HG03432 (cell line): ENCODE measurements at regions not wholly inside any gene's neighbourhood (a gene's known extent, or its start where the extent isn't known, plus 50 kb on each side); places are given as distances from the start of the nearest gene placed in this dataset.

ENCODE experiments used
- ATAC-seq: cut with Tn5 transposase; IDR thresholded peaks from one replicate; pipeline ENCODE4 v1.9.1; 2021; ENCODE audit warnings: mild to moderate bottlenecking, moderate library complexity; ENCODE audit not compliant: unreplicated experiment

DNA sequence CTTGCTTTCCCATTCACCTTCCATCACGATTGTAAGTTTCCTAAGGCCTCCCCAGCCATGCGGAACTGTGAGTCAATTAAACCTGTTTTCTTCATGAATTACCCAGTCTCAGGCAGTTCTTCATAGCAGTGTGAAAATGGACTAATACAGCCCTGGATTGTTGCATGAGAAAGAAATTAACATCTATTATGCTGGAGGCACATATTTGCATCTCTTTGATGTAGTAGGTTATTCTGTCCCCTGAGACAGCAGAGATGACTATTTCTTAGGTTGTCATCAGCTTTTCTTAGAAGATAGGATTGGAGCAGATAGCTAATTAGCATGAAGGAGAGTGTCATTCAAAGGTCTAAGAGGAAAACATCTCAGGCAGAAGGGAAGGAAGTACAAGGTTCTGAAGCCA lies 166.2 kb downstream of the OMA1 start:
- ATAC-seq = no peak

DNA sequence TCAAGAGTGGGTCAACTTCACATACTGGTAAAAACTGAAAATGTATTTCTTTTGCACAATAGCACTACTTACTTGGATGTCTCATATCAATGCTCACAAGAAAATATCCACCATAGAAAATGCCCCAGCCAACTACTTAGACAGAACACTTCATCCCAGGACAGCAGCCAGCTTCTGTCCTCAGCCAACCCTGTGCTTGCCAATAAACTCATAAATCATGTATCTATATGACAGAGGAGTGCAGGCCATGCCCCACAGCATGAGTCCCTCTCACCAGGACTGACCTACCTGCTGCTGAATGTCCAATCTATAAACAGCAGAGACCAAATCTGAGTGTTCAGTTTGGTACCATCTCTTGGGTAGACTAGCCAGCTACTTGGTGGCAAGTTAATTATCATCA lies 179.3 kb downstream of the OMA1 start:
- no peak for ATAC-seq

DNA sequence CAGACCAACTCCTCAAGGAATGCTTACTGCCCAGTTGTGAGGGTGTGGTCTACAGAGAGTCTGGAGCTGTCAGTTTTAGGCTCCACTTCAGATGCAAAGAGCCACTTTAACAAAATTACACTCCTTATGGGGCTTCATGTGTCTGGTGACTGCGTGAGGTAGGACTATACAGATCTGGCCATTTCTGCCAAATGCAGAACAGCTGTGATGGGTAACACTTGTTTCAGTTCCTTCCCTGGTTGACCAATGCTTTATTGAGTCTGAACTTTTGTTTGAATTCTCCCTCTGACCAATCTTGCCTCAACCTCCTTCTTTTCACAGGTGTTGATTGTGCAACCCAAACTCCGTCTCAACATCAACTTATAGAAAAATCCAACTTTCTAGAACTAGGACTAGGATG lies 181.2 kb downstream of the OMA1 start:
- ATAC-seq = no peak

DNA sequence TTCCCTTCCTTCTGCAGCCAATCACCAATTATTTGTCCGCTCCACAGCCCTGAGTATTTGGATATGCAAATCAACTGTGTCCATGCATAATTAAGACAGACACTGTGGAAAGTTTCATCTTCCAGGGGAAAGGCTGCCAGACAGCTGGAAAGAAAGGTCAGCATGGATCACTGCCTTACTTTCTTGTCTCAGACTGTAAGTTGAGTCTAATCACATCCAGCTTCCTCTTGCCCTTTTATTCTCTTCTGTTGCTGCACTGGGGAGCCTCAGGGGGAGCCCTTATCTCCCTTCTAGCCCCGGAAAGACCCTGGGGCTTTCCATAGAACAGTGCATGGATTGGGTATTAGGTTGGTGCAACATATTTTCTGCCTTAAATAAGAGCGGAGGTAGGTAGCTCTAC lies 182.9 kb downstream of the OMA1 start:
- ATAC-seq = peak; percentile 51

DNA sequence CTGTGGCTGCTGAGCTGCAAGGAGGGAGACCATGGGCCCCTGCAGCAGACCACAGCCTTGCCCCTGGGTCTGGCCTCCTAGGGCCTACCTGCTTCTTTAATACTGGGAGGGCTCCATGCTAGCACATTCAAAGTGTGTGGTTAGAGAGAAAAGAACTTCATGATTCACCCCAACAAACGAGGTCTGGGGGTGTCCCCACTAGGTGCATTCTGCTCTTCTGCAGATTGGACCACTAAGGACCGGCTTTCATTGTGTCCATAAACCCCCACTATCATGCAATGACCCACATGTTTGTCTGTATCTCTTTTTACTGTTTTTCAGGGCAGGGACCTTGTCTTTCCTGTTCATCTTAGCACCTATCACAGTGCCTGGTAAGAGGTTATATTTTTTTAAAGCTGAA lies 185.4 kb downstream of the OMA1 start:
- no peak for ATAC-seq

DNA sequence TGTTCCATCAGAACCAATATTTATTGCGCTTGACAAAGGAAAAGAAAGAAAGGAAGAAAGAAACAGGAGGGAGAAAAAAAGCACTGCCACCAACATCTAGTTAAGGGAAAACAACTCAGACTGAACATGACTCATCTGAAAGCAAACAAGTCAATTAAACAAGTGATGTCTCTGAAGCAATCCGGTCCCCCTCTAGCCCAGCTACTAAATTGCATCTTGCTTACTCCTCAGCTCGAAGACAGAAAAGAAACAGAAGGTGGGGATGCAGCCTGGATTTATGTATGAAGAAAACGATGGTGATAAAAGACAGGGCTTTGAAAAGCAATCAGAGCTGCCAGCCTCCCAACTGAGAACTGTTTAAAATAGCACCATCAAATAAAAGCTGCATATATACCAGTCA lies 188.2 kb downstream of the OMA1 start:
- no peak for ATAC-seq

DNA sequence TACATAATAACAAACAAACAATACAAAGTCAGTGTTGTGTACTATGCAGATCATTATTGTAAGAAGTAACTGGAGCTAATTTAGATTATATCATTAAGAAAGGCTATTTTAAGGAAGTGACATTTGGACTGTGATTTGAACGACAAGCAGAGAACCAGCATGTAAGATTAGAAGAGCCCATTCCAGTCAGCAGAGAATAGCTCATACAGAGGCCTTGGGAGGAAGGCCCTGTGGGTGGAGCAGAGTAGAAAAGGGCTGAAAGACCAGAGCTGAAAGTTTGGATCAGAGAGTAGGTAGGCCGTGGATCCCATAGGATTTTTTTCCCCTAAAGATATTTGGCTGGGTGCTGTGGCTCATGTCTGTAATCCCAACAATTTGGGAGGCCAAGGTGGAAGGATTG lies 190.1 kb downstream of the OMA1 start:
- ATAC-seq = no peak

DNA sequence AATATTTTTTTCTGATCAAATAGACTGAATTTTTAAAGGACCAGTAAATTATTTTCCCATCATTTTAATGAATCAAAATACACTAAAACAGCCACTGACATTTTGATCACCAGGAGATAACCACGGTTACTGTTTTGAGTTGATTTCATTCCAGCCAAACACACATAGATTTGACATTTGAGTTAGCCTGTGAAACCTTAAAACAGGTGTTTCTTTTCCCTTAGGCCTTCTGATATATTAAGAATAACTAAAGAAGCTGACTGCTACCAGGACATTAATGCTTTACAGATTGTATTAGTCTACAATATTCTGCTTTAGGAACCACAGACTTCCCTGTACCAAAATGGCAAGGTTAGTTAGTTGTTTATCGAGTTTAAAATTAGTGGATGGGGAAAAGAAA lies 193.4 kb downstream of the OMA1 start:
- no peak for ATAC-seq

DNA sequence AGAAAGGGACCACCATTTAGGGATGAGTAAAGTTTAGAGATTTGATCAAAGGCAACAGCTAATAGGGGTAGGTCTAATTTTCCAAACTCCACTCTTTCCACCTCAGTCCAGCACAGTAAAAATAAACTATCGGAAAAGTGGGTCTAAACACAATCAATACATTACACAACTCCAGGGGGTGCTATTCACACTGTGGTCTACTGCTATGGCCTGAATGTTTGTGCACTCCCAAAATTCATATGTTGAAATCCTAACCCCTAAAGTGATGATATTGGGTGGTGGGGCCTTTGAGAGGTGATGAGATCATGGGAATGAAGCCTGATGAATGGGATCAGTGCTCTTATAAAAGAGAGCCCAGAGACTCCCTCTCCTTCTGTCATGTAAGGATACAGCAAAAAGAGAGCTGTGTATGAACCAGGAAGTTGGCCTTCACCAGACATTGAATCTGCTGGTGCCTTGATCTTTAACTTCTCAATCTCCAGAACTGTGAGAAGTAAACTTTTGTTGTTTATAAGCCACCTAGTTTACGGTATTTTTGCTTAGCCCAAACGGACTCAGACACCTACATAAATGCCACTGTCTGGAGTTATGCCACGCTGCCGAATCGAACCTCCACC lies 193.9 kb downstream of the OMA1 start:
- no peak for ATAC-seq

DNA sequence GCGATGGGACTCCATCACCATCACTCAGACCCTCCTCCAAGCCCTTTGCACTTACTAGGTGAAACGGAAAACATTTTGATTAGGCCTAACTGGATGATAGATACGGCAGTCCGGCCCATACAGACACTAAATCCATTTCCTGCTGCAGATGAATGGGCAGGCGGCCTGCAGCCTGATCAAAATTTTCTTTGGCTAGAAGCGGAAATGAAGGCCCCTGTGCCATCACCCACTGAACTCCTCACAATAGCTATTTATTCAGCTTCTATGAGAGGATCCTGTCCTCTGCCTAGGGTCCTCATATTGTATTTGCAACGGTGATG lies 200.5 kb downstream of the OMA1 start:
- ATAC-seq = no peak

DNA sequence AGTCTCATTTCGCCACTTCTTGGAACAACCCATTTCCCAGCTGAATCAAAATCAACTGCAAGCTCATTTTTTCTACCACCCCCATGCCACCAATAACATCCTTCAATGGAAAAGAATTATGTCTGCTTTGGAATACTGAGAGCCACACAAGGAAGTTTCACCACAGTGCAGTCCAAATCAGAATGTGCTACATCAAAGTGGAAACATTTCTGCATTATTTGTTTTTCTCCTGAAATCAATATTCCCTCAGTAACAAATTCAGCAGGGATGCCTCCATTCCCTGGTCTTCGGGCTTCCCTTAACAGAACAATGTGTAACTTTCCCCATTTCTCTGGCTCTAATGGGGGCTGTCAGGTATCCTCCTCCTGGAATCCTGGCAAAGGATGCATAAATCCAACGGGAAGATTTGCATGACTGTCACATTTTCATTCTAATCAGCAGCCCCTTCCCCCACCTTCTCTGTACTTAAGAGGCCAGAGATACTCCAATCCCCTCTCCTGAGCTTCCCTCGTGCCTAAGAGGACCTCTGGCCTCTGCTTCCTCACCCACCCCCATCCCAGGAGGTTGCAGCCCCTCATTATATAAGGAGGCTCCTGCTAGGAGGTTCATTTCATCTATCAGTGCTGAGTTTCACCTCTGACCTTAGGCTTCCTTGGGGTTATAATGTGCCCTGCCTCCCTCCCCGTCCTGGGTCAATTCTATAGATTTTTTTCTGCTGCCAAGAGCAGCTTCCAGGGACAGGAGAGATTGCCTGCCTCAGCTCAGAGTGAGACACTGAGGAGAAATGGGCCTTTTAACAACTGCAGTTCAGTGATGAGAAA lies 201.1 kb downstream of the OMA1 start:
- no peak for ATAC-seq

DNA sequence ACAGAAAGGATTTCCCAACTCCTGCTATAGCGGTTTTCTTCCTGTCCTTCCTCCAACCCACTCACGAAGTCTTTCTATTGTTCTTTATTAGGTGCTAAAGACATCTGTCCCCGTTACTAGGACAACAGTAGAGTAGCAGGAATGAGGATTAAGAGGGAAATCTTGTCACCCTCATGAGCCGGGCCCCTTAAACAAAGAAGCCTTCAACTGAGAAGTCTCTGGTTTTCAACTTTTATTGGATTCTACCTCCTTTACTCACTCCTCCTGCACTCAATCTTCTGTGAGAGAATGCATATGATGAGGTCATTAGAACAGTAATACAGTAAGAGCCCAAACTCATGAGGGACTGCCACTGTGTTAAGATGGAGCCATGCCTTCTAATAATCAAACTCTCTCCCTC lies 206.3 kb downstream of the OMA1 start:
- no peak for ATAC-seq

DNA sequence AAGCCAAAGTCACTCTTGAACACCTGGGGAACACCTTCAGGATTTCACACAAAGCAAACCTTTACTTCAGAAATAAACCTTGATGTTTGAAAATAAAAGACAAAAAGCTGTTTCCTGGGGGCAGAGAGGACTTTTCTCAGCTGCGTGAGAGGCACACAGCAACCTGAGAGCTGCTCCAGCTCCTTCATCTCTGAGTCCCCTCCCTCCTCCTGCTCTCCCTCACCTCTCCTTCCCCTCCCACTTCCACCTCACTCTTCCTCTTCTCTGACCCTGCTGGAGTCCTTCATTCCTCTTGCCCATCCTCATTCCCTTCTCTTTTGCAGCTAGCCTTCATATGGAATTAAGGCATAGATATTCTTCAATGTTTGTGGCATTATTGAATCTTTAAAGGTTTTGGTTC lies 208.4 kb downstream of the OMA1 start:
- no peak for ATAC-seq

DNA sequence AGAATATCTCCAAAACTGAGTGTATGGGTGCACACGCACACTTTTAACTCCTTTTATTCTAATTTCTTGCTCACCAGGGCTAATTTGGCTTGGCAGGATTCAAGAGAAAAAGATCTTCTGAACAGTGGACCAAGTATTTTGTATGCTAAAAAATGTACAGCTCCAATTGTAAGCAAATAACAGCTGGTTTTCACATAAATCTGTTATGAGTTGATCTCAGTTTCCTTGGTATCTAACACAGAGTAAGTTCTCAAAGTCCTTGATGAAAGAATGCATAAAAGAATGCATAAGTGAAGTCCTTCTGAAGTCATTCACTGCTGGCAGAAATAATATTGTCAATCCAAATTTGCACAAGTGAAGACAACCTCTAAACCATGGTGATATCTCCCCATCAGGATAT lies 213.0 kb downstream of the OMA1 start:
- ATAC-seq = no peak

DNA sequence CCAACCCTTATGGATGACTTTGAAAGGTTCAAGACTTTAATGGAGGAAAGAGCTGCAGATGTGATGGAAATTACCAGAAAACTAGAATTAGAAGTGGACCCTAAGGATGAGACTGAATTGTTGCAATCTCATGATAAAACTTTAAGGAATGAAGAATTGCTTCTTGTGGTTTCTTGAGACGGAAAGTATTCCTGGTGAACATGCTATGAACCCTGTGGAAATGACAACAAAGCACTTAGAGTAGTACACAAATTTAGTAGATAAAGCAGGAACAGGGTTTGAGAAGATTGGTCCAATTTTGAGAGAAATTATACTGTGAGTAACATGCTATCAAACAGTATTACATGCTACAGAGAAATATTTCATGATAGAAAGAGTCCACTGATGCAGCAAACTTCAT lies 215.4 kb downstream of the OMA1 start:
- ATAC-seq = no peak

DNA sequence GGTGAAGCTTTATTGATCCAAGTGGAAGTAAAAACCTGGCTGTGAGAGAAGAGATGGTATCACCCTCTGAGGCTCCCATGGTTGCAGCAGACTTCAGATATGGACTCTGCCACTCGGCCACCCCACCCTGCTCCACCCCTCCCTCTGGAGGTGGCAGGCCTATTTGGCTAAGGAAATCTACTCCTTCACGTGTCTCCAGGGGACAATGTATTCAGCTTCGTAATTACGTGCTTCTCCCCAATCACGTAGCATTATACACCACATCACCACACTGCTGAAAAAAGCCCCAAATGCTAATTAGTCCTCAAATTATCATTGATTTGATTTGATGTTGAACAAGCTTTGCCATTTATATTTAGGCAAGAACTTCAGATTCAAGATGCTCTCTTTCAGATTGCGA lies 220.7 kb downstream of the OMA1 start:
- ATAC-seq = no peak

DNA sequence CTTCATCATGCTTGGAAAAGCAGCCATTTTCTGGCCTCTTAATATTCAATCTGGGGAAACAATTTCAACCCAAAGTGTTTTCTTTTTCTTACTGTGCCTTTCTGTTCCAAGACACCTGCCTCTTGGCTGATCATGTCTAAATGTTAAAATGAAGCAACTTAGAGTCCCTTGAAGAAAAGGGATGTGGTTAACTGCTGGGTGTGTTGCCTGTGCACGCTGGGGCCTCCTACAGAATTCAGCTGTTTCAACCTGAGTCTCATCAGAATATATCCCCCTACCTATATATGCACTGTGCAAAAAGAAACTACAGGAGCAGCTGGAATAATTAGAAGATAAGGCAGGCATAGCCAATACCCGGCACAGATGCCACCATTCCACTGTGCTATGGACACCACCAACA lies 222.0 kb downstream of the OMA1 start:
- no peak for ATAC-seq

DNA sequence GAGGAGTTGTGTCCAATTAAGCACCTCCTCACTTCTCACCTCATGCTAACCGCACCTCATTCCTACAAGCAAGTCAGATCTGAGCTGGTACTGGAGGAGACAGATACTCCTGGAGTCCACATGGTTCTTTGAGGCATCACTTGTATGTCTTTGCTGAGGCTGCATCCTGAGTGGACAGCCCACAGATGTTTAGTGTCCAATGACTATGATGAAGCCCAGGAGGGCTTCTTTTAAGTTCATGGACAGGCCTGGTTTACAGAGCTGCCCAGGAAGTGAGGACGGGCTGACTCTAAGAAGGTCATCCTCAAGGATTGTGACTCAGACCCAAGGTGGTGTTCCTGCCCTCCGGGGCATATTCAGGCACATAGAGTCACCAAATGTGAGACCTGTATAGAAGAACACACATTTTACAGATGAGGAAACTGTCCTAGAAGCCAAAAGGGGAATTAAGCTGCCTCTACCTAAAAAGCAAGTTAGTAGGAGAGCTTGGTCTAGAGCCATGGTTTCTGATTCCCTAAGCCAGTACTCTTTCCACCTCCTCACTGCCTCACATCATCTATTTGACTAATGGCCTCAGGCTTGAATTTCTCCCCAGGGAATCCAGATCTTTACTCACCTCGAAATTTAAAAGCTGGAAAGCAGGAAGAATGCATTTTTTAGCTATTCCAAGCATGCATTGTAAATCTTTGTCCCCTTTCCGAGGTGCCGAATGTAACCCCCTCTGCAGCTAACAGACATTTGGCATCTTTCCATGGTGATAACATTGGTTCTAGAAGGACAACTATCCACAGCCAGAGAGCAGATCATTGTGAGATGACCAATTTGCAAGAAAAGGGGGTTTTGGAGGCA lies 228.1 kb downstream of the OMA1 start:
- no peak for ATAC-seq

DNA sequence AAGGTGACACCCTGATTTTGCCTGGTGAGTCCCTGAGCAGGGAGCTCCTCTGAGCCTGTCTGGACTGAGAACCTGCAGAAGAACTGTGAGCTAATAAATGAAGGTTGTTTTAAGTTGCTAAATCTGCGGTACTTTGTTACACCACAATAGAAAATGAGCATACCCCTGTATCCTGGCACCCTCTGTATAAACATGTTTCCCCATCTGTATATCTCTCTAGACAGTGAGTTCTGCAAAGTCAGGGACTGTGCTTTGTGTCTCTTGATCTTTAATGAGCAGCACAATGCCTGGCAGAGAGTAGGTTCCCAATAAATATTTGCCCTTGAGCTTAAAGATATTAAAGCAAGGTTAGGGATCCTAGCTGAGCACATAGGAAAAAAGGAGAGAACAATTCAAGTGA lies 228.8 kb downstream of the OMA1 start:
- ATAC-seq = no peak

DNA sequence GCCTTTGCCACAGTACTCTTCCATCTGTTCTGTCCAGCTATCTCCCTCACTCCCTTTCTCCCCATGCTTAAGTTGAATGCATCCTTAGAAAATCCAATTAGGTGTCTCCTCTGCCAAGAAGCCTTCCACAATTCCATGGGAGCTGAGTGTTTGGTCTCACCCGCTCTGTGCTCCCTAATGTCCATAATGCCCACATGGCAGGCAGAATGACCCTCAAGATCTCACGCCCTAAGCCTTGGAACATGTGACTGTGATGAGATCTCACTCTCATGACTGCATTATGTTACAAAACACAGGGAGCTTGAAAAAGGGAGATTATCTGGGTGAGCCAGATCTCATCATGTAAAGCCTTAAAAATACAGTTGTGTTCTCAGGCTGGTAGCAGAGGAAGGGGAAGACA lies 229.4 kb downstream of the OMA1 start:
- no peak for ATAC-seq

DNA sequence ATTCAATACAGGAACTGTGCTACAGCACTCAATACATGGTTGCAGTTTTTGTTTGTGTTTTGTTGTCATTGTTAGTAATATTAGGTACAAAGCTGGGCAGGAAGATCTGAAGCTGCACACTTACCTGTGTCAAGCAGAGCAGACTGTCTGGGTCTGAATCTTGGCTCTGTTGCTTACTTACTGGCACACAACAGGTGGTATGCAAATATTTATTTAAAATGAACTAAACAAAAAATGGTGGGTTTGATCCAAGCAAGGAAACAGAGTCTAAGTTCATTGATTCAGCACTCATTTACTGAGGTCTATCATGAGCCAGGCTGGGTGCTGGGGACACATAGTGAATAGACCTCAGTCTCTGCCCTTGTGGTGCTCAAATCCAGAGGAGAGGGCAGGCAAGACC lies 230.4 kb downstream of the OMA1 start:
- no peak for ATAC-seq

DNA sequence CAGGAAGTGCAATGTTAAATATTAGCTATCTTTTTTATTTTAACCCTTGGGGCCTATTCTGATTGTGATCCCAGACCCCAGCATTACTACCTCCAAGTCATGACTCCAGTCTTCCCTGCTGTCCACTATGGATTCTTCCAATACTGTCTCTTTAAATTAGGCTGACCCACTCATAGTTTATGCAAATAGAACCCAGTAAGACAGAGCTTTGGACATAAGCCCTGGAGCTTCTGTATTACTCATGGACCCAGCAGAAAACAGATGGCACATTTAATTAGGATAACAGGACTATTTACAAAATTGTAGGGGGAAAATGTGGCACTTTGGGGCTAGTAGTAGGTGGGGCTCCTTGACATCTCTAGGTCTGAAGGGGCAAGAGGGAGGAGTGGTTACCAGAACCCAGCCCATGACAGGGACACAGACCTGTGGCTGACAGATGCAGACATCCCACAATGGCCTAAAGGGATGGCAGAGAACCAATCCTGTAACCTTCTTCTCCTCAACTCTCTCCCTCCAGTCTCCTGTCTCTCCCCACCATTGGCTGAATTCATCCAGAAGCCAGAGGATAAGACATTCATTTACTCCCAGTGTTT lies 233.5 kb downstream of the OMA1 start:
- ATAC-seq = no peak
